ENCODE measurements at regions not wholly inside any gene's neighbourhood (a gene's known extent, or its start where the extent isn't known, plus 50 kb on each side); places are given as distances from the start of the nearest gene placed in this dataset.

GRCh38 chr3:21825684-21826083, 74.7 kb upstream of the ZNF385D start:
- Histone ChIP-seq H3K27ac (no peak overlapping the region), H3K4me1 (no peaks in the 10 kb centered on the region), H3K4me3 (no peak overlapping the region), H3K9me3 (no peaks in the 10 kb centered on the region), H3K4me2 (no peak overlapping the region)
- no peak for DNase-seq (ENCODE audit: low read depth in 1 of 2, low spot score in 1 of 2)
- 13% methylated on average over 11 of the region's 12 CpGs for WGBS (ENCODE audit: missing lambda C conversion rate)
- no peak for TF ChIP-seq BCL3 (IDR thresholded peaks at IDR 0.05)
- TF ChIP-seq JUN (IDR thresholded peaks at IDR 0.05) = no peak
- no peak for TF ChIP-seq SREBF2 (IDR thresholded peaks at IDR 0.05)
- TF ChIP-seq REST (IDR thresholded peaks at IDR 0.05) = no peak
- TF ChIP-seq BHLHE40 (IDR thresholded peaks at IDR 0.05; ENCODE audit: low read depth, low read length) = no peak
- TF ChIP-seq, protein P1, sequence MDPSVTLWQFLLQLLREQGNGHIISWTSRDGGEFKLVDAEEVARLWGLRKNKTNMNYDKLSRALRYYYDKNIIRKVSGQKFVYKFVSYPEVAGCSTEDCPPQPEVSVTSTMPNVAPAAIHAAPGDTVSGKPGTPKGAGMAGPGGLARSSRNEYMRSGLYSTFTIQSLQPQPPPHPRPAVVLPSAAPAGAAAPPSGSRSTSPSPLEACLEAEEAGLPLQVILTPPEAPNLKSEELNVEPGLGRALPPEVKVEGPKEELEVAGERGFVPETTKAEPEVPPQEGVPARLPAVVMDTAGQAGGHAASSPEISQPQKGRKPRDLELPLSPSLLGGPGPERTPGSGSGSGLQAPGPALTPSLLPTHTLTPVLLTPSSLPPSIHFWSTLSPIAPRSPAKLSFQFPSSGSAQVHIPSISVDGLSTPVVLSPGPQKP (IDR thresholded peaks at IDR 0.05; ENCODE audit: low read depth, low read length) = no peak
- no peak for TF ChIP-seq HOXB13 (CRISPR knock-in tag; IDR thresholded peaks at IDR 0.05; ENCODE audit: low read depth)
- TF ChIP-seq ZSCAN20 (CRISPR knock-in tag; IDR thresholded peaks at IDR 0.05) = no peak
- TF ChIP-seq JUNB (IDR thresholded peaks at IDR 0.05) = no peak
- TF ChIP-seq, protein P2, sequence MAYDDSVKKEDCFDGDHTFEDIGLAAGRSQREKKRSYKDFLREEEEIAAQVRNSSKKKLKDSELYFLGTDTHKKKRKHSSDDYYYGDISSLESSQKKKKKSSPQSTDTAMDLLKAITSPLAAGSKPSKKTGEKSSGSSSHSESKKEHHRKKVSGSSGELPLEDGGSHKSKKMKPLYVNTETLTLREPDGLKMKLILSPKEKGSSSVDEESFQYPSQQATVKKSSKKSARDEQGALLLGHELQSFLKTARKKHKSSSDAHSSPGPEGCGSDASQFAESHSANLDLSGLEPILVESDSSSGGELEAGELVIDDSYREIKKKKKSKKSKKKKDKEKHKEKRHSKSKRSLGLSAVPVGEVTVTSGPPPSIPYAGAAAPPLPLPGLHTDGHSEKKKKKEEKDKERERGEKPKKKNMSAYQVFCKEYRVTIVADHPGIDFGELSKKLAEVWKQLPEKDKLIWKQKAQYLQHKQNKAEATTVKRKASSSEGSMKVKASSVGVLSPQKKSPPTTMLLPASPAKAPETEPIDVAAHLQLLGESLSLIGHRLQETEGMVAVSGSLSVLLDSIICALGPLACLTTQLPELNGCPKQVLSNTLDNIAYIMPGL (CRISPR knock-in tag; IDR thresholded peaks at IDR 0.05; ENCODE audit: borderline replicate concordance) = no peak
- POLR2A ChIA-PET = no interaction called here
- ATAC-seq = no peak
- CTCF ChIA-PET = no interaction called here
- no peak for FAIRE-seq

DNA sequence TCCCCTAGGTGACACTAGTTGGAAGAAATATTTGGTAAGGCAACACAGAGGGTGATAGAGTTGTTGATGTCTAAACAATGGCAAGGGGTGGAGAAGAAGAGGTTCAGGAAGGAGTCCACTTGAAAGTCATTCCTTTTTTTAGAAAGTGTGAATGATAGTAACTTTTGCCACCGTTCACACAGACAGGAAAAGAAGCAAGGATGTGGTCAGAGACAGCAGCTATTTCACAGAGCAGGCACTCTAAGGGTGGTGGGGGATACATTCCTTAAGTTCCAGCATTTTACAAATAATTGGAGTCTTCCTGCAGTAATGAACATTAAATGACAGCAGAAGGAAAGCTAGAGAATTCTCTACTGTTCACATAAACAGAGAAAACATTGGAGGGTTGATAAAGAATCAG, 75.4 kb upstream of the ZNF385D start:
- H3K27ac ChIP-seq = no peak overlapping the region
- H3K9me3 ChIP-seq = no peaks in the 10 kb centered on the region
- ChIA-PET POLR2A (no interaction called here), CTCF (no interaction called here)
- no peak overlapping the region for H3K4me3 ChIP-seq
- no peak for TF ChIP-seq REST (IDR thresholded peaks at IDR 0.05)
- TF ChIP-seq BHLHE40 (IDR thresholded peaks at IDR 0.05; ENCODE audit: low read depth, low read length) = no peak
- no peak for TF ChIP-seq HOXB5 (CRISPR knock-in tag; IDR thresholded peaks at IDR 0.05)
- DNase-seq (ENCODE audit: low read depth in 1 of 2, low spot score in 1 of 2) = no peak
- ATAC-seq = no peak
- no peak overlapping the region for H3K4me2 ChIP-seq
- H3K4me1 ChIP-seq = no peaks in the 10 kb centered on the region
- WGBS (ENCODE audit: missing lambda C conversion rate) = 0% methylated on average over 1 of the region's 1 CpG
- no peak for FAIRE-seq
